Left ventricle myocardium inferior (tissue), 1 donor: ENCODE measurements at regions not wholly inside any gene's neighbourhood (a gene's known extent, or its start where the extent isn't known, plus 50 kb on each side); places are given as distances from the start of the nearest gene placed in this dataset.

Experiments
- DNase-seq: peaks from one replicate; pipeline ENCODE4 v3.0.0-alpha.2; 2020
- H3K27ac ChIP-seq: fragments of 200-600 bp; replicated peaks from 2 replicates; pipeline ENCODE4 v1.8.0; 2021
- H3K27me3 ChIP-seq: fragments of 200-600 bp; 2 replicates; pipeline ENCODE4 v1.8.0; 2021; ENCODE audit warnings: low read depth
- H3K36me3 ChIP-seq: fragments of 200-600 bp; 2 replicates; pipeline ENCODE4 v1.8.0; 2021
- H3K4me1 ChIP-seq: fragments of 200-600 bp; 2 replicates; pipeline ENCODE4 v1.8.0; 2021
- H3K4me3 ChIP-seq: fragments of 200-600 bp; 2 replicates; pipeline ENCODE4 v1.8.0; 2021; ENCODE audit warnings: mild to moderate bottlenecking, moderate library complexity
- H3K9me3 ChIP-seq: fragments of 200-600 bp; replicated peaks from 2 replicates; pipeline ENCODE4 v1.8.0; 2021
- intact Hi-C: fragments of 100-400 bp; cut with micrococcal nuclease; formaldehyde crosslinking; loops from one replicate; pipeline ENCODE4 v1.11.0; 2022
- TF ChIP-seq, protein P1 (sequence below): fragments of 200-600 bp; IDR thresholded peaks from 2 replicates; pipeline ENCODE4 v1.8.0; 2021; ENCODE audit warnings: antibody characterized with exemption, mild to moderate bottlenecking, borderline replicate concordance
- donor health status: DM: no; HTN: yes; CAD: no; lungs with severe emphysema.

DNA sequence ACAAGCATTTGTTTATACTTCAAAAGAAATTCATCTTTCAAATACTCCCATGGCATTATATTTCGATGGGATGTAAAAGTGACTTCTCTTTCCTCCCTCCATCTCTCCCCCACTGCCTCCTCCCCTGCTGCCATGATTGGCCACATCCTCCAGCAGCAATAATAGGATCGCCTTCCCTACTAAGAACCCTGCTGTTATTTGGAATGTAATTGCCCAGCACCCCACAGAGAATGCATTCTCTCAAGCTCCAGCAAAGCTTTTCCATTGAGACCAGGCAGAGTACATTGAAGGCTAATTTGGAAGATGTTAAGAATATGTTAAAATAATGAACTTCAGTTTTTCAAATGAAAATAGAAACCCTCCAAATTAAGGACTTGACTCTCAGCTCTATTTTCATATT is 375.4 kb upstream of the ACVR2A start:
- no peaks in the 10 kb centered on the region for H3K36me3 ChIP-seq
- TF ChIP-seq, protein P1, sequence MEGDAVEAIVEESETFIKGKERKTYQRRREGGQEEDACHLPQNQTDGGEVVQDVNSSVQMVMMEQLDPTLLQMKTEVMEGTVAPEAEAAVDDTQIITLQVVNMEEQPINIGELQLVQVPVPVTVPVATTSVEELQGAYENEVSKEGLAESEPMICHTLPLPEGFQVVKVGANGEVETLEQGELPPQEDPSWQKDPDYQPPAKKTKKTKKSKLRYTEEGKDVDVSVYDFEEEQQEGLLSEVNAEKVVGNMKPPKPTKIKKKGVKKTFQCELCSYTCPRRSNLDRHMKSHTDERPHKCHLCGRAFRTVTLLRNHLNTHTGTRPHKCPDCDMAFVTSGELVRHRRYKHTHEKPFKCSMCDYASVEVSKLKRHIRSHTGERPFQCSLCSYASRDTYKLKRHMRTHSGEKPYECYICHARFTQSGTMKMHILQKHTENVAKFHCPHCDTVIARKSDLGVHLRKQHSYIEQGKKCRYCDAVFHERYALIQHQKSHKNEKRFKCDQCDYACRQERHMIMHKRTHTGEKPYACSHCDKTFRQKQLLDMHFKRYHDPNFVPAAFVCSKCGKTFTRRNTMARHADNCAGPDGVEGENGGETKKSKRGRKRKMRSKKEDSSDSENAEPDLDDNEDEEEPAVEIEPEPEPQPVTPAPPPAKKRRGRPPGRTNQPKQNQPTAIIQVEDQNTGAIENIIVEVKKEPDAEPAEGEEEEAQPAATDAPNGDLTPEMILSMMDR: no peak
- no peak overlapping the region for H3K27ac ChIP-seq
- no peak for DNase-seq
- H3K4me1 ChIP-seq: no peaks in the 10 kb centered on the region
- H3K4me3 ChIP-seq: no peak overlapping the region
- no peaks in the 10 kb centered on the region for H3K9me3 ChIP-seq
- no peaks in the 10 kb centered on the region for H3K27me3 ChIP-seq
- intact Hi-C loops: no loop called here

DNA sequence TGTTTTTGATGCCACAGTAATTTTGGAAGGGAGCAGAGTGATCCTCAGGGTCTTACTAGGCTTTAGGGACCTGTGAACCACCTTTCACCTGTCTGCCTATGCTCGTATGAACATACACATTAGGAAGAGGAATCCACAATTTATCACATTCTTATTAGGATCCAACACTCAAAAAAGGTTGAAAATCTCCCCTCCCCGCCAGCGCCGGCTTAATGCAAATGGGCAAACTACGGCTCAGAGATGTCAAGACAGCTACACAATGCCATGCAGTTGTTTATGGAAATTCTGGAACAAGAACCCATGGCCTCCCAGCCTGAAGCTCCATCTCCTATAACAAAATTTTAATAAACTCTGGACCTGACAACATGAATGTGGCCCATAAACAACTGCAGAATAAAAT is 375.9 kb upstream of the ACVR2A start:
- intact Hi-C loops: no loop called here
- no peaks in the 10 kb centered on the region for H3K4me1 ChIP-seq
- no peak overlapping the region for H3K27ac ChIP-seq
- no peaks in the 10 kb centered on the region for H3K36me3 ChIP-seq
- no peaks in the 10 kb centered on the region for H3K27me3 ChIP-seq
- no peak overlapping the region for H3K4me3 ChIP-seq
- TF ChIP-seq, protein P1: no peak
- no peak for DNase-seq
- no peaks in the 10 kb centered on the region for H3K9me3 ChIP-seq

DNA sequence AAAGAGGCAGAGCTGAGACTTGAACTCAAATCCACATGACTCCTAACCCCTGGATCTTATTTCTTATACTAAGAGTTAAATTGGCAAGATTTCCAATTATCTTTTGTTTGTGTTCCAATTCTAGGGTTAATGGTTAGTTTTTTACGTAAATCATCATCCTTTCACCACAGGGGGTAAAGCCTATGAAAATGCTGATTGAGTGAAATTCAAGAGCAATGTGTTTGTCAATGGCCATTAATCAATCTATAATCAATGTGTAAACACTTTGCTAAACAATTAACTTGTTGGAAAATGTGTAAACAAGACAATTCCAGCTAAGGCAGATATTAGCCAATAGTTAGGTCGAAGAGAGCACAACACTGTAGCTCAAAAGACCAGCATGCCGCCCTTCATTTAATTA is 376.5 kb upstream of the ACVR2A start:
- Histone ChIP-seq H3K4me3 (no peak overlapping the region), H3K36me3 (no peaks in the 10 kb centered on the region), H3K27ac (no peak overlapping the region), H3K27me3 (no peaks in the 10 kb centered on the region), H3K4me1 (no peaks in the 10 kb centered on the region), H3K9me3 (no peaks in the 10 kb centered on the region)
- intact Hi-C loops: no loop called here
- DNase-seq: no peak
- TF ChIP-seq, protein P1: no peak

DNA sequence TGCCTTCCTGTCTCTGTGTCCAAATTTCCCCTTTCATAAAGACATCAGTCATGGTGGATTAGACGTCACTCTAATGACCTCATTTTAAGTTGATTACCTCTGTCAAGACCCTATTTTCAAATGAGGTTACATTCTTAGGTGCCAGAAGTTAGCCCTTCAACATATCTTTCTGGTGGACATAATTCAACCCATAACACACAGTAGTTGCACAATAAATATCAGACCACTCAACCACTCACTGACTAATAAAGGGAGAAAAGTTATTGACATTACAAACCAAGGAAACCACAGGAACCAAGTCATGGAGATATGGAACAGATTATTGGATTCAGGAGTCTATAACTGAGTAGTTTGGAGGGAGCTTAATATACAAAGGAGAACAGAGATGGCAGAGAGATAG is 377.4 kb upstream of the ACVR2A start:
- DNase-seq: no peak
- intact Hi-C loops: no loop called here
- Histone ChIP-seq H3K27me3 (no peaks in the 10 kb centered on the region), H3K4me3 (no peak overlapping the region), H3K4me1 (no peaks in the 10 kb centered on the region), H3K9me3 (no peaks in the 10 kb centered on the region), H3K27ac (no peak overlapping the region), H3K36me3 (no peaks in the 10 kb centered on the region)
- TF ChIP-seq, protein P1: no peak

DNA sequence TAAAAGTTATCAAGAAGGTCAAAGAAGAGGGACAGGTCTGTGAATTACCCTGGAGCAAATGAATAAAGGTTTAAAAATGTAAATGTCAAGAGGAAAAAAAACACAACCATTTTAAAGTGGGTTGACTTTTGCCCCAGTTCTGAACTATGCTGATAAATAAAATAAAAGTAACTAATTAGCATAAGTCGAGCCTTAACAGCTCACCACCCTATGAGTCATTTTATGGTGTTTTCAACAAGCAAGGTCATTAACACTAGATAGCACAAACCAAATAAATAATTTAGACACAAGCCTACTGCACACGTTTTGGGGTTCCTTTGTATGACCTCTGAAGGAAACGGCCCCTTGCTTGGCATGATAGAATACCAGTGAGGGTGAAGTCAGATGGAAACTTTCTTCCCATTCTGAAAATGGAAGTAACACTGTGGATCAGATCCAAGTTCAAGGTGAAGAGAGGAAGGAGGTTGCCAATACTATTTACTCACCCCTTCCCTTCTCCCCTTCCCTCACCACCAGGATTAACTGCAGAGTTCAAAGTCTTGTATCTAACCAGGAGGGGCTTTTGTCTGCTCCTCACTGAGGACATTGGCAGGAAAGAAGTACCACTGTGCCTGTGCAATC is 380.0 kb upstream of the ACVR2A start:
- TF ChIP-seq, protein P1: no peak
- H3K27ac ChIP-seq: no peak overlapping the region
- no peaks in the 10 kb centered on the region for H3K36me3 ChIP-seq
- H3K27me3 ChIP-seq: no peaks in the 10 kb centered on the region
- intact Hi-C loops: no loop called here
- no peak for DNase-seq
- no peaks in the 10 kb centered on the region for H3K9me3 ChIP-seq
- peaks cover under 1% of the 10 kb centered on the region for H3K4me1 ChIP-seq
- H3K4me3 ChIP-seq: no peak overlapping the region
